Endodermal cell (in vitro differentiated cells): ENCODE measurements at regions not wholly inside any gene's neighbourhood (a gene's known extent, or its start where the extent isn't known, plus 50 kb on each side); places are given as distances from the start of the nearest gene placed in this dataset.
A peak's percentile ranks its signal among the peaks of the same experiment; 100 is the strongest.

Experiments
- DNase-seq: peaks from one replicate; pipeline ENCODE4 v3.0.0-alpha.2; 2017
- H3K27ac ChIP-seq: 2 replicates; pipeline ENCODE4 v1.5.1; 2013; ENCODE audit warnings: mild to moderate bottlenecking, low read depth, low read length, moderate library complexity
- H3K27me3 ChIP-seq: 2 replicates; pipeline ENCODE4 v1.6.1; 2013; ENCODE audit warnings: mild to moderate bottlenecking, low read length, moderate library complexity; ENCODE audit not compliant: insufficient read depth, control insufficient read depth, poor library complexity, severe bottlenecking
- H3K36me3 ChIP-seq: 2 replicates; pipeline ENCODE4 v1.7.0; 2013; ENCODE audit warnings: mild to moderate bottlenecking, low read length, moderate library complexity; ENCODE audit not compliant: control insufficient read depth, insufficient read depth
- H3K4me1 ChIP-seq: one replicate; pipeline ENCODE4 v1.7.0; 2013; ENCODE audit warnings: low read length; ENCODE audit not compliant: control insufficient read depth, insufficient read depth
- H3K4me3 ChIP-seq: 2 replicates; pipeline ENCODE4 v1.5.1; 2013; ENCODE audit warnings: mild to moderate bottlenecking, low read length, moderate library complexity
- H3K9ac ChIP-seq: 2 replicates; pipeline ENCODE4 v1.6.1; 2013; ENCODE audit warnings: mild to moderate bottlenecking, low read length, moderate library complexity; ENCODE audit not compliant: poor library complexity, severe bottlenecking; ENCODE audit errors: extremely low read depth
- H3K9me3 ChIP-seq: 2 replicates; pipeline ENCODE4 v1.6.1; 2013; ENCODE audit warnings: mild to moderate bottlenecking, low read length, moderate library complexity; ENCODE audit not compliant: control insufficient read depth
- H3K27ac Mint-ChIP-seq: 2 replicates; pipeline ENCODE4 v1.8.0; 2020; ENCODE audit warnings: mixed read lengths
- H3K27me3 Mint-ChIP-seq: 2 replicates; pipeline ENCODE4 v1.8.0; 2021; ENCODE audit warnings: mild to moderate bottlenecking, mixed read lengths; ENCODE audit not compliant: insufficient read depth
- H3K36me3 Mint-ChIP-seq: 2 replicates; pipeline ENCODE4 v1.8.0; 2020; ENCODE audit warnings: low read depth, mixed read lengths
- H3K4me1 Mint-ChIP-seq: 2 replicates; pipeline ENCODE4 v1.8.0; 2020; ENCODE audit warnings: mixed read lengths
- H3K4me3 Mint-ChIP-seq: 2 replicates; pipeline ENCODE4 v1.8.0; 2020; ENCODE audit warnings: mild to moderate bottlenecking, moderate library complexity, mixed read lengths
- H3K9me3 Mint-ChIP-seq: 2 replicates; pipeline ENCODE4 v1.8.0; 2020; ENCODE audit warnings: mild to moderate bottlenecking, mixed read lengths
- CTCF ChIP-seq: fragments of 200-600 bp; sonication (generic); conservative IDR thresholded peaks from 2 replicates; pipeline ENCODE4 v1.5.0; 2021; ENCODE audit warnings: antibody characterized with exemption, mild to moderate bottlenecking
- WGBS, 2 experiments: methylation state at CpG; one replicate each; pipeline versions ENCODE4 v1.1.5 to v1.1.7; 2013; ENCODE audit warnings: missing lambda C conversion rate in 2 of 2, mixed read lengths in 1 of 2; ENCODE audit not compliant: insufficient coverage in 1 of 2, insufficient read length in 1 of 2; 5-methylcytosine and 5-hydroxymethylcytosine counted together

GRCh38 chr2:177101930-177102329 lies 110.7 kb upstream of the HNRNPA3 start:
- no peaks in the 10 kb centered on the region for H3K36me3 ChIP-seq
- H3K9ac ChIP-seq = no peak overlapping the region
- no peak for TF ChIP-seq CTCF
- H3K9me3 Mint-ChIP-seq = peaks cover 17% of the 10 kb centered on the region
- no peaks in the 10 kb centered on the region for H3K36me3 Mint-ChIP-seq
- H3K4me1 Mint-ChIP-seq = no peaks in the 10 kb centered on the region
- H3K4me1 ChIP-seq = no peaks in the 10 kb centered on the region
- no peak overlapping the region for H3K4me3 Mint-ChIP-seq
- no peak overlapping the region for H3K4me3 ChIP-seq
- DNase-seq = no peak
- no peaks in the 10 kb centered on the region for H3K27me3 ChIP-seq
- H3K27ac ChIP-seq = no peak overlapping the region
- peaks cover 15% of the 10 kb centered on the region for H3K9me3 ChIP-seq
- no peaks in the 10 kb centered on the region for H3K27me3 Mint-ChIP-seq
- H3K27ac Mint-ChIP-seq = no peak overlapping the region

GRCh38 chr2:177106212-177106611 lies 106.4 kb upstream of the HNRNPA3 start:
- TF ChIP-seq CTCF = peak; percentile 73
- Histone ChIP-seq H3K9me3 (peaks cover 15% of the 10 kb centered on the region), H3K27me3 (no peaks in the 10 kb centered on the region), H3K4me1 (no peaks in the 10 kb centered on the region), H3K36me3 (no peaks in the 10 kb centered on the region), H3K9ac (no peak overlapping the region), H3K4me3 (no peak overlapping the region), H3K27ac (no peak overlapping the region)
- Mint-ChIP-seq H3K9me3 (peaks cover 17% of the 10 kb centered on the region), H3K27me3 (no peaks in the 10 kb centered on the region), H3K27ac (no peak overlapping the region), H3K4me1 (no peaks in the 10 kb centered on the region), H3K4me3 (no peak overlapping the region), H3K36me3 (no peaks in the 10 kb centered on the region)
- DNase-seq = peak; percentile 71
- 86 to 89% methylated on average over 1 to 2 of the region's 2 CpGs for WGBS, 2 experiments

GRCh38 chr2:177108890-177109289 lies 103.7 kb upstream of the HNRNPA3 start:
- no peak overlapping the region for H3K4me3 ChIP-seq
- no peak overlapping the region for H3K9ac ChIP-seq
- H3K4me1 ChIP-seq = no peaks in the 10 kb centered on the region
- no peaks in the 10 kb centered on the region for H3K4me1 Mint-ChIP-seq
- no peaks in the 10 kb centered on the region for H3K27me3 Mint-ChIP-seq
- no peak overlapping the region for H3K4me3 Mint-ChIP-seq
- no peaks in the 10 kb centered on the region for H3K27me3 ChIP-seq
- peaks cover 4% of the 10 kb centered on the region for H3K9me3 Mint-ChIP-seq
- no peaks in the 10 kb centered on the region for H3K36me3 Mint-ChIP-seq
- H3K36me3 ChIP-seq = no peaks in the 10 kb centered on the region
- no peak for DNase-seq
- no peak overlapping the region for H3K27ac ChIP-seq
- TF ChIP-seq CTCF = no peak
- 93% methylated on average over 2 of the region's 2 CpGs; no CpG with 5 or more reads in 1 of the 2 experiments for WGBS, 2 experiments
- no peaks in the 10 kb centered on the region for H3K9me3 ChIP-seq
- H3K27ac Mint-ChIP-seq = no peak overlapping the region
